ENCODE measurements at regions not wholly inside any gene's neighbourhood (a gene's known extent, or its start where the extent isn't known, plus 50 kb on each side); places are given as distances from the start of the nearest gene placed in this dataset.

DNA sequence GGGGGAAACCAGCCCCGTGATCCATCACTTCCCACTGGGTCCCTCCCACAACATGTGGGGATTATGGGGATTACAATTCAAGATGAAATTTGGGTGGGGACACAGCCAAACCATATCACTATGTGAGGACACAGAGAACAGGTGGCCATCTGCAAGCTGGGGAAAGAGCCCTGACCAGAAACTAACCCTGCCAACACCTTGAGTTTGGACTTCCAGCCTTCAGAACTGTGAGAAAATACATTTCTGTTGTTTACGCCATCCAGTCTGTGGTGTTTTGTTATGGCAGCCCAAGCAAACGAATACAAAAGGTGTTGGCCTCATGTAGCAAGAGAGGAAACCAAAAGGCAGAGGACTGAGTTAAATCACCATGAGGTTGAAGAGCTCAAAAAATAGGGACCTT lies 169.9 kb upstream of the TENM3 start:
- H3K4me1 ChIP-seq (ENCODE audit: insufficient read depth, low read length), result peaks cover 15% of the 10 kb centered on the region; the same call in 1 of the 2 replicates
- peaks cover 24% of the 10 kb centered on the region for H3K9me3 ChIP-seq (ENCODE audit: control insufficient read depth, insufficient read depth, low read length)
- H3K36me3 ChIP-seq (ENCODE audit: insufficient read depth, low read length), result peaks cover 9% of the 10 kb centered on the region

DNA sequence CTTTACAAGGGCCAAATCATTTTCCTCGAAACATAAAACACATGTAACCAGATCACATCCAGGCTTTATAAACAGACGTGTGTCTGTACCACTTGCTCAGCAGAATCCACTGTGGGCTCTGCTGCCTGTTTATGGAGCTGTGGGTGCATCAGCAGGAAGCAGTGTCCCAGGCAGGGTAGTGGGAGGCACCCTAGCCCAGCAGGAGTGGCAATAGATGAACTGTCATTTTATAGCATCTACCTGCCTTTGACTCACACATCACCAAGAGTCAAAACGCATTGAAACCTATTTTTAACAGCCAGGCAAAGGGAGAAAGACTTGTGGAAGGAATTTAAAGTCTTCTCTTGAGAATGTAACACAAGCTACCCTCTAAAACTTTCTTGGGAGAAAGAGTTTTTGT lies 169.1 kb upstream of the TENM3 start:
- Histone ChIP-seq H3K36me3 (ENCODE audit: insufficient read depth, low read length) (peaks cover 17% of the 10 kb centered on the region), H3K4me1 (ENCODE audit: insufficient read depth, low read length) (peaks cover 13% of the 10 kb centered on the region; the same call in 1 of the 2 replicates)

More for the DNA sequence above, 169.9 kb upstream of the TENM3 start:
- H3K9ac ChIP-seq (ENCODE audit: low read depth, low read length), result no peak overlapping the region

GRCh38 chr4:182074810-182075209 lies 168.4 kb upstream of the TENM3 start:
- peaks cover 23% of the 10 kb centered on the region for H3K36me3 ChIP-seq (ENCODE audit: insufficient read depth, low read length)

More for the DNA sequence above, 169.1 kb upstream of the TENM3 start:
- Histone ChIP-seq H3K9ac (ENCODE audit: low read depth, low read length) (no peak overlapping the region), H3K9me3 (ENCODE audit: control insufficient read depth, insufficient read depth, low read length) (peaks cover 24% of the 10 kb centered on the region)

GRCh38 chr4:182082910-182083309 lies 160.3 kb upstream of the TENM3 start:
- Histone ChIP-seq H3K36me3 (ENCODE audit: insufficient read depth, low read length) (peaks cover 23% of the 10 kb centered on the region), H3K9me3 (ENCODE audit: control insufficient read depth, insufficient read depth, low read length) (no peaks in the 10 kb centered on the region; the same call in 1 of the 2 replicates), H3K4me1 (ENCODE audit: insufficient read depth, low read length) (peaks cover 31% of the 10 kb centered on the region), H3K9ac (ENCODE audit: low read depth, low read length) (peak overlapping the region; percentile 79)

More at GRCh38 chr4:182074810-182075209, 168.4 kb upstream of the TENM3 start:
- Histone ChIP-seq H3K9me3 (ENCODE audit: control insufficient read depth, insufficient read depth, low read length) (peaks cover 24% of the 10 kb centered on the region), H3K4me1 (ENCODE audit: insufficient read depth, low read length) (peaks cover 6% of the 10 kb centered on the region; the same call in 1 of the 2 replicates), H3K9ac (ENCODE audit: low read depth, low read length) (no peak overlapping the region)

DNA sequence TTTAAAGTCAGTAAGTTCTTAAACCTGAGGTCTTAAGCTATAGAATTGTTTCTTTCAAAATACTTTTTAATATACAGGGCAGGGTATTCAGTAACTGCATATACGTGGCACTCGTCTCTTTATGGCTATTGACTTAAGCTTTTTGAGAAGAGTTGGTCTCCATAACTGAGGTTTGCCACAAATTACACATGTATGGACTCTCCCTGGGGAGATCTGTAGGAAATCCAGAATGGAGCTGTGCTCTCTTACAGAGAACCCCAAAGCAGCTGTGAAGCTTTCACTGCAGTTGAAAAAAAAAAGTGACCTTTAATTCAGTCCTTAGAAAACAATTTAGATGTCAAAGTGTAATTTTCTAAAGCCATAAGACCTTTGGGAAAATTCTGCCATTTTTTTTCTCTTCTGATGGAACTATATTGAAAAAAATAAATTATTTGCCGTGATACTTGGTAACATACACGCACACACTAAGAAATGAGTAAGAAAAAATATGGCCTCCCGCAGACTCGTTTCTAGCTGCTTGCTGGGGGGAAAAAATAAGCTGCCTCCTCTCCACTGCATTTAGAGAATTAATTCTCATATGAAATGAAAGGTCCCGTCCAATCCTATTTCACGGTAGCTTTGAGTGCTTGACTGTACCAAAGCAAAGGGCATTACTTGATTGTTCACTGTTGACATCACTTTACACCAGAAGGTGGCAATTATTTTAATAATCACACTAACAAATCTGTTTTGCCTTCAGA lies 159.4 kb upstream of the TENM3 start:
- Histone ChIP-seq H3K36me3 (ENCODE audit: insufficient read depth, low read length) (peaks cover 16% of the 10 kb centered on the region), H3K9ac (ENCODE audit: low read depth, low read length) (peak overlapping the region; percentile 79), H3K9me3 (ENCODE audit: control insufficient read depth, insufficient read depth, low read length) (no peaks in the 10 kb centered on the region; the same call in 1 of the 2 replicates), H3K4me1 (ENCODE audit: insufficient read depth, low read length) (peaks cover 32% of the 10 kb centered on the region)

DNA sequence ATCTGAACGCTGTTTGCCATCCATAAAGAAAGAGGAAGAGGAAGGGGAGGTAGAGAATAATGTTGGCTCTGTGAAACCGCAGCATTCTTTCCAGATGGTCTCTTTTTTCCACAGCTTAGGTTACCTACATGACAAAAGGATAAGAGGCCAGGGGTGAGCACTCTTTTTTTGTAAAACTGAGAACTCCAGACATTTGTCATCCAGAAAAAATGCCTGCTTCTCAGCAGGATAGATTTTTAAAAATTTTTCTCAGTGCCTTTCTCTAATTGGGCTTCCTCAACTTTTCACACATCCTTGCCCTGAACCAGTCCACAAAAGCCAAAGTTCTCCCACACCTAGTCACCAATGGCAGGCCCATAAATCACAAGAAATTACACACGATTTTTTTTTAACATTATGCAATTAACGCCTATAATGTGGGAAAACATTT lies 158.1 kb upstream of the TENM3 start:
- Histone ChIP-seq H3K9me3 (ENCODE audit: control insufficient read depth, insufficient read depth, low read length) (no peaks in the 10 kb centered on the region), H3K4me1 (ENCODE audit: insufficient read depth, low read length) (peaks cover 36% of the 10 kb centered on the region), H3K36me3 (ENCODE audit: insufficient read depth, low read length) (peaks cover 6% of the 10 kb centered on the region; the same call in 1 of the 2 replicates), H3K9ac (ENCODE audit: low read depth, low read length) (peak overlapping the region; percentile 79)

DNA sequence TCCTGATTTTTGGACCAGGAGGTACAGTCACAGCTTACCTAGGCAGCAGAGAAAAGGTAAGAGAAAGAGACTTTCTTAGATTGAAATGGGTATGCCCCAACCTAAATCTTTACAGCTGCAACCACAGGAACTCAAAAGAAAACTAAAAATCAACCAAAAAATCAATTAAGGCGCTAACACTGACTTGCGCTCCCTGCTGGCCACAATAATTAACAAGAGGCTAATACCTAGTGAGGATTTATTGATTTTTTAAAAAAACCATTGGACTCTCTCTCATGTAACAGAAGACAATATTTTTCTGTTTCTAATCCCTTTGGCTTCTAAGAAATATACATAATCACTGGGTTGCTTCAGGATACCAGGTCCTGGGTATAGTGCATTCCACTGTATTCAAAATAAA lies 153.9 kb upstream of the TENM3 start:
- Histone ChIP-seq H3K9ac (ENCODE audit: low read depth, low read length) (no peak overlapping the region), H3K4me1 (ENCODE audit: insufficient read depth, low read length) (peaks cover 28% of the 10 kb centered on the region), H3K9me3 (ENCODE audit: control insufficient read depth, insufficient read depth, low read length) (no peaks in the 10 kb centered on the region), H3K36me3 (ENCODE audit: insufficient read depth, low read length) (no peaks in the 10 kb centered on the region)

- Histone ChIP-seq H3K36me3 (ENCODE audit: insufficient read depth, low read length) (no peaks in the 10 kb centered on the region), H3K9ac (ENCODE audit: low read depth, low read length) (no peak overlapping the region), H3K9me3 (ENCODE audit: control insufficient read depth, insufficient read depth, low read length) (no peaks in the 10 kb centered on the region), H3K4me1 (ENCODE audit: insufficient read depth, low read length) (peaks cover 28% of the 10 kb centered on the region)
These were observed 153.0 kb upstream of the TENM3 start for GRCh38 chr4:182090186-182090585.

- no peaks in the 10 kb centered on the region for H3K36me3 ChIP-seq (ENCODE audit: insufficient read depth, low read length)
- no peaks in the 10 kb centered on the region for H3K9me3 ChIP-seq (ENCODE audit: control insufficient read depth, insufficient read depth, low read length)
- H3K4me1 ChIP-seq (ENCODE audit: insufficient read depth, low read length), result peaks cover 27% of the 10 kb centered on the region
- H3K9ac ChIP-seq (ENCODE audit: low read depth, low read length), result no peak overlapping the region
These were observed 152.1 kb upstream of the TENM3 start for GRCh38 chr4:182091128-182091527.

DNA sequence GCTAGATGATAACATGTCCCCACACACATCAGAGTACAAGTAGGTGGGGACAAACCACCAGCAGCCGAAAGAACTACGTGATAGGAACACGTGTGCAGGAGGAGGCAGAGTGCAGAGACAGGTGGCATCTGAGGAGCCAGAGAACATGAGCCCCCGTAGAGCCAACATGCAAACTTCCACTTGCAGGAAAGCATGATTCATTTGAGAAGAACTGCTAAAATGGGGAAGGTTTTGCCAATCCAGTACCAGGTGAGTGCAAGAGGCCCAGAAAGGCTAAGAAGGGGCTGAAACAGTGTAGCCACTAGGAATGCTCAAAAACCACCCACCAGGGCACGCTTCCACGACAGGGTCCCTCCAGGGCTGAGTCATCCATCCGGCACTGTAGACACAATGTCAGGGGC lies 149.8 kb upstream of the TENM3 start:
- Histone ChIP-seq H3K9ac (ENCODE audit: low read depth, low read length) (no peak overlapping the region), H3K9me3 (ENCODE audit: control insufficient read depth, insufficient read depth, low read length) (no peaks in the 10 kb centered on the region), H3K4me1 (ENCODE audit: insufficient read depth, low read length) (peaks cover 8% of the 10 kb centered on the region; the same call in 1 of the 2 replicates), H3K36me3 (ENCODE audit: insufficient read depth, low read length) (no peaks in the 10 kb centered on the region)

- Histone ChIP-seq H3K4me1 (ENCODE audit: insufficient read depth, low read length) (peaks cover 7% of the 10 kb centered on the region; the same call in 1 of the 2 replicates), H3K9me3 (ENCODE audit: control insufficient read depth, insufficient read depth, low read length) (no peaks in the 10 kb centered on the region), H3K9ac (ENCODE audit: low read depth, low read length) (no peak overlapping the region), H3K36me3 (ENCODE audit: insufficient read depth, low read length) (no peaks in the 10 kb centered on the region)
These were observed 149.3 kb upstream of the TENM3 start for GRCh38 chr4:182093935-182094334.

GRCh38 chr4:182101618-182102017 lies 141.6 kb upstream of the TENM3 start:
- no peaks in the 10 kb centered on the region for H3K9me3 ChIP-seq (ENCODE audit: control insufficient read depth, insufficient read depth, low read length)

GRCh38 chr4:182102576-182102975 lies 140.6 kb upstream of the TENM3 start:
- Histone ChIP-seq H3K9me3 (ENCODE audit: control insufficient read depth, insufficient read depth, low read length) (no peaks in the 10 kb centered on the region), H3K9ac (ENCODE audit: low read depth, low read length) (no peak overlapping the region), H3K36me3 (ENCODE audit: insufficient read depth, low read length) (no peaks in the 10 kb centered on the region), H3K4me1 (ENCODE audit: insufficient read depth, low read length) (no peaks in the 10 kb centered on the region)

More at GRCh38 chr4:182101618-182102017, 141.6 kb upstream of the TENM3 start:
- no peak overlapping the region for H3K9ac ChIP-seq (ENCODE audit: low read depth, low read length)
- no peaks in the 10 kb centered on the region for H3K4me1 ChIP-seq (ENCODE audit: insufficient read depth, low read length)
- no peaks in the 10 kb centered on the region for H3K36me3 ChIP-seq (ENCODE audit: insufficient read depth, low read length)

DNA sequence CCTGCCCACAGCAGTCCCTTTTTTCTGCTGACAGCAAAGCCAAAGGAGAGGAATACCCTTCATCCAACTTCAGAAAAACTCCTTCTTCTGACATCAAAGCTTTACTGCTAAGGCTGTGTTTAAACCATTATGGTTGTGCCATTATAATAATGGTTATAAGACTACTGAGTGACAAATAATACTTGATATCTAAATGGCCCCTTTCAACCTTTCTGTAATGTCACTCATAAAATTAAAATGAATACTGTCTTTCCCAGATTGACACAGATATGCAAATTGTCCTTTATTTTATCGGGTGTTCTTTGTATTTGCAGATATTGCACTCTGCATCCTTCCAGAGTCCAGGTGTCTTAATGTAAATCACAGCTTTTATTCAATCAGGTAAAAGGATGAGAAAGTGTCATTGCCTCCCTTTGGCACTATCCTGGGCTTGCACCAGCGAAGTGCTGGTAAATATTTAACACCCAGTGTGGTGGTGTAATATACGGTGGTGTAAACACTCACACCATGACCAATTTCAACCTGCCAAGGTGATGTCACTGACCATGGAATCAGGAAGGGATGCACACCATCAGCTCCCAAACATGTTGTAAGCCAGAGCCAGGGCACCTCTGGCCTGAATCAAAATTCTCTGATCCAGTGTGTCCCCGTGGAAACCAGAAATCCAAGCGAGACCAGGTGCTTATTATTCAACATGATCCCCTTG lies 139.4 kb upstream of the TENM3 start:
- no peaks in the 10 kb centered on the region for H3K4me1 ChIP-seq (ENCODE audit: insufficient read depth, low read length)
- no peaks in the 10 kb centered on the region for H3K36me3 ChIP-seq (ENCODE audit: insufficient read depth, low read length)
- no peaks in the 10 kb centered on the region for H3K9me3 ChIP-seq (ENCODE audit: control insufficient read depth, insufficient read depth, low read length)
- H3K9ac ChIP-seq (ENCODE audit: low read depth, low read length), result no peak overlapping the region

DNA sequence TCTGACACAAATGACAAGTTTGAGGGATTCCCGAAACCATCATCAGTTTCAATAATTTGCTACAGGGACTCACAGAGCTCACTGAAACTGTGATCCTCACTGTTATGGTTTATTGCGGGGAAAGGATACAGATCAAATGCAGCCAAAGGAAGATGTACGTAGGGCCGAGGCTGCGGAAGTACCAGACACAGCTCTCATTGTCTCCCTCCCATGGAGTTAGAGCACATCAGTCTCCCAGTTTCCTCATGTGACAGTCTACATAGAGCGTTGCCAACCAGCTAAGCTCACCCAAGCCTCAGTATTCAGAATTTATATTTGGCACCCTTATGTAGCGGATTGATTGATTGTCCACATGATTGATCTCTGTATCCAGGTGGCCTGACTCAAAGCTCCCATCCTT lies 137.8 kb upstream of the TENM3 start:
- H3K36me3 ChIP-seq (ENCODE audit: insufficient read depth, low read length), result no peaks in the 10 kb centered on the region
- H3K9ac ChIP-seq (ENCODE audit: low read depth, low read length), result no peak overlapping the region
- no peaks in the 10 kb centered on the region for H3K9me3 ChIP-seq (ENCODE audit: control insufficient read depth, insufficient read depth, low read length)
- H3K4me1 ChIP-seq (ENCODE audit: insufficient read depth, low read length), result no peaks in the 10 kb centered on the region
